Ishikawa (cell line): ENCODE measurements at regions not wholly inside any gene's neighbourhood (a gene's known extent, or its start where the extent isn't known, plus 50 kb on each side); places are given as distances from the start of the nearest gene placed in this dataset.

ENCODE experiments used
- CEBPB ChIP-seq: IDR thresholded peaks from 2 replicates; pipeline ENCODE4 v1.6.1; 2012
- EP300 ChIP-seq: IDR thresholded peaks from 2 replicates; pipeline ENCODE4 v1.6.1; 2012; ENCODE audit warnings: borderline replicate concordance
- FOXM1 ChIP-seq: IDR thresholded peaks from 2 replicates; pipeline ENCODE4 v1.6.1; 2012; ENCODE audit warnings: low read depth, borderline replicate concordance
- MAX ChIP-seq: IDR thresholded peaks from 2 replicates; pipeline ENCODE4 v1.6.1; 2012
- RAD21 ChIP-seq: IDR thresholded peaks from 2 replicates; pipeline ENCODE4 v1.6.1; 2012; ENCODE audit warnings: low read depth
- REST ChIP-seq: IDR thresholded peaks from 2 replicates; pipeline ENCODE4 v1.6.1; 2012; ENCODE audit warnings: low read depth, mild to moderate bottlenecking
- TAF1 ChIP-seq: IDR thresholded peaks from 2 replicates; pipeline ENCODE4 v1.6.1; 2012; ENCODE audit warnings: low read depth, mild to moderate bottlenecking
- TCF12 ChIP-seq: IDR thresholded peaks from 2 replicates; pipeline ENCODE4 v1.6.1; 2012; ENCODE audit warnings: low read depth
- TEAD4 ChIP-seq: IDR thresholded peaks from 2 replicates; pipeline ENCODE4 v1.6.1; 2012
- USF1 ChIP-seq: IDR thresholded peaks from 2 replicates; pipeline ENCODE4 v1.6.1; 2012
- YY1 ChIP-seq: IDR thresholded peaks from 2 replicates; pipeline ENCODE4 v1.6.1; 2012; ENCODE audit warnings: low read depth
- ZBTB7A ChIP-seq: IDR thresholded peaks from 2 replicates; pipeline ENCODE4 v1.6.1; 2012; ENCODE audit warnings: low read depth

GRCh38 chr7:136228171-136228570 lies 251.0 kb upstream of the MTPN start:
- TF ChIP-seq CEBPB (no peak), REST (no peak), TCF12 (no peak), RAD21 (no peak), TEAD4 (no peak), TAF1 (no peak), EP300 (no peak), USF1 (no peak), FOXM1 (no peak), YY1 (no peak), MAX (no peak), ZBTB7A (no peak)
